HCT116 (cell line): ENCODE measurements at regions not wholly inside any gene's neighbourhood (a gene's known extent, or its start where the extent isn't known, plus 50 kb on each side); places are given as distances from the start of the nearest gene placed in this dataset.

Experiments
- ATAC-seq: fragments of 200-7000 bp; cut with Tn5 transposase; 2 replicates; pipeline ENCODE4 v1.9.1; 2020; ENCODE audit warnings: mild to moderate bottlenecking, moderate library complexity
- BruUV-seq: library from RNA; stranded (reverse); fragments of 400-500 nt; replicated peaks from 2 replicates; lab custom pipeline; 2021; lab: Mats Ljungman, UMichigan
- CTCF ChIA-PET: fragments of 300-600 bp; sonication (Branson Sonifier 250); formaldehyde crosslinking; loops from one replicate; lab custom pipeline; 2021; ENCODE audit warnings: antibody characterized with exemption; lab: Charles Lee
- POLR2A ChIA-PET: fragments of 300-600, 350-600 bp; sonication (Branson Sonifier 250); formaldehyde crosslinking; loops from one replicate; lab custom pipeline; 2021; ENCODE audit warnings: antibody characterized with exemption; lab: Charles Lee
- RAD21 ChIA-PET, 2 experiments: fragments of 300-600 bp; sonication (Branson Sonifier 250); formaldehyde crosslinking; loops; one replicate each; lab custom pipeline; 2023; ENCODE audit warnings: low total read pairs in 2 of 2; ENCODE audit not compliant: uncharacterized antibody in 2 of 2, unreplicated experiment in 2 of 2, low non-redundant PET in 1 of 2; lab: Charles Lee
- DNase-seq: peaks from one replicate; pipeline ENCODE4 v3.0.0-alpha.2; 2010; ENCODE audit warnings: low read depth, low spot score
- H2AFZ ChIP-seq: fragments of 200-600 bp; shearing (Covaris generic), sonication (generic); 2 replicates; pipeline ENCODE4 v1.6.1; 2017; ENCODE audit warnings: low read depth, mixed run types, mixed read lengths, antibody characterized with exemption, low read length; ENCODE audit not compliant: poor library complexity, severe bottlenecking
- H3K27ac ChIP-seq: 2 replicates; pipeline ENCODE4 v1.5.1; 2012; ENCODE audit warnings: low read depth, low read length
- H3K27me3 ChIP-seq: fragments of 200-600 bp; sonication (generic); 2 replicates; pipeline ENCODE4 v1.6.1; 2016; ENCODE audit warnings: mixed run types, low read length, mixed read lengths; ENCODE audit not compliant: insufficient read depth
- H3K36me3 ChIP-seq, 2 experiments: fragments of 200-500 bp in 1 of 2; fragments of 200-600 bp in 1 of 2; sonication (Bioruptor generic) in 1 of 2; sonication (generic) in 1 of 2; 2 replicates each; pipeline versions ENCODE4 v1.5.1 to v1.6.1; 2014 to 2016; ENCODE audit warnings: low read length in 2 of 2, inconsistent platforms in 1 of 2, mixed read lengths in 1 of 2, mixed run types in 1 of 2; ENCODE audit not compliant: insufficient read depth in 2 of 2, control insufficient read depth in 1 of 2
- H3K4me1 ChIP-seq, 2 experiments: fragments of 200-600 bp in 1 of 2; sonication (generic) in 1 of 2; 2 replicates each; pipeline versions ENCODE4 v1.5.1 to v1.6.1; 2012 to 2017; ENCODE audit warnings: low read length in 2 of 2, inconsistent platforms in 1 of 2, mild to moderate bottlenecking in 1 of 2, mixed read lengths in 1 of 2, mixed run types in 1 of 2, moderate library complexity in 1 of 2; ENCODE audit not compliant: insufficient read depth in 2 of 2, control insufficient read depth in 1 of 2
- H3K4me2 ChIP-seq: fragments of 200-600 bp; sonication (generic); 2 replicates; pipeline ENCODE4 v1.6.1; 2017; ENCODE audit warnings: mixed run types, low read length, mixed read lengths
- H3K4me3 ChIP-seq, 2 experiments: fragments of 200-600 bp in 1 of 2; sonication (generic) in 1 of 2; replicated peaks in 1 of 2; 2 replicates each; pipeline ENCODE4 v1.5.1; 2011 to 2016; ENCODE audit warnings: low read length in 2 of 2, control low read depth in 1 of 2, low read depth in 1 of 2, mild to moderate bottlenecking in 1 of 2, mixed read lengths in 1 of 2, mixed run types in 1 of 2
- H3K79me2 ChIP-seq: fragments of 200-600 bp; sonication (generic); 2 replicates; pipeline ENCODE4 v1.6.1; 2017; ENCODE audit warnings: mild to moderate bottlenecking, mixed run types, low read length, moderate library complexity, mixed read lengths; ENCODE audit not compliant: insufficient read depth
- H3K9ac ChIP-seq: fragments of 200-600 bp; sonication (generic); 2 replicates; pipeline ENCODE4 v1.6.1; 2016; ENCODE audit warnings: low read length, mixed read lengths
- H3K9me2 ChIP-seq: fragments of 200-600 bp; sonication (generic), shearing (Covaris generic); 2 replicates; pipeline ENCODE4 v1.6.1; 2017; ENCODE audit warnings: mixed run types, mild to moderate bottlenecking, moderate library complexity; ENCODE audit not compliant: insufficient read depth
- H3K9me3 ChIP-seq, 2 experiments: fragments of 200-500 bp in 1 of 2; fragments of 200-600 bp in 1 of 2; sonication (Bioruptor generic) in 1 of 2; sonication (generic) in 1 of 2; 2 replicates each; pipeline ENCODE4 v1.6.1; 2014 to 2017; ENCODE audit warnings: low read length in 2 of 2, mixed read lengths in 2 of 2, inconsistent platforms in 1 of 2, low read depth in 1 of 2, mild to moderate bottlenecking in 1 of 2, mixed run types in 1 of 2, moderate library complexity in 1 of 2; ENCODE audit not compliant: control insufficient read depth in 1 of 2, insufficient read depth in 1 of 2
- H4K20me1 ChIP-seq: fragments of 200-600 bp; sonication (generic), shearing (Covaris generic); 2 replicates; pipeline ENCODE4 v1.6.1; 2017; ENCODE audit warnings: mixed run types, mild to moderate bottlenecking, moderate library complexity; ENCODE audit not compliant: insufficient read depth
- POLR2AphosphoS5 ChIP-seq: IDR thresholded peaks from 2 replicates; pipeline ENCODE4 v1.6.1; 2011; ENCODE audit warnings: mild to moderate bottlenecking, low read depth, low read length, moderate library complexity
- RAD21 ChIP-seq: IDR thresholded peaks from 2 replicates; pipeline ENCODE4 v1.6.1; 2012; ENCODE audit warnings: low read depth, mild to moderate bottlenecking
- ZBTB33 ChIP-seq: IDR thresholded peaks from 2 replicates; pipeline ENCODE4 v1.6.1; 2011; ENCODE audit warnings: mild to moderate bottlenecking, low read length, moderate library complexity; ENCODE audit not compliant: insufficient replicate concordance; ENCODE audit errors: extremely low read depth
- ZNF274 ChIP-seq: fragments of 200-500 bp; sonication (Bioruptor generic); IDR thresholded peaks from 2 replicates; pipeline ENCODE4 v1.6.1; 2014; ENCODE audit warnings: mild to moderate bottlenecking, low read depth, low read length, inconsistent platforms
- intact Hi-C: fragments of 100-400 bp; cut with micrococcal nuclease; formaldehyde crosslinking; loops from 2 replicates; pipeline ENCODE4 v1.10.0; 2022
- TF ChIP-seq, protein P1 (sequence below): IDR thresholded peaks from 2 replicates; pipeline ENCODE4 v1.6.1; 2012; ENCODE audit warnings: low read depth

- BruUV-seq, result no TSS peak
- Histone ChIP-seq H2AFZ (no peak overlapping the region), H3K27me3 (no peaks in the 10 kb centered on the region), H3K9me3 (peaks cover 0 to 13% of the 10 kb centered on the region in 2 experiments; a peak in 2 of 4 replicates), H3K27ac (no peak overlapping the region), H3K36me3 (no peaks in the 10 kb centered on the region), H4K20me1 (no peaks in the 10 kb centered on the region), H3K4me2 (no peak overlapping the region), H3K4me3 (no peak overlapping the region), H3K79me2 (no peaks in the 10 kb centered on the region), H3K9ac (no peak overlapping the region), H3K9me2 (no peaks in the 10 kb centered on the region), H3K4me1 (no peaks in the 10 kb centered on the region)
- no peak for ATAC-seq
- TF ChIP-seq, protein P1, sequence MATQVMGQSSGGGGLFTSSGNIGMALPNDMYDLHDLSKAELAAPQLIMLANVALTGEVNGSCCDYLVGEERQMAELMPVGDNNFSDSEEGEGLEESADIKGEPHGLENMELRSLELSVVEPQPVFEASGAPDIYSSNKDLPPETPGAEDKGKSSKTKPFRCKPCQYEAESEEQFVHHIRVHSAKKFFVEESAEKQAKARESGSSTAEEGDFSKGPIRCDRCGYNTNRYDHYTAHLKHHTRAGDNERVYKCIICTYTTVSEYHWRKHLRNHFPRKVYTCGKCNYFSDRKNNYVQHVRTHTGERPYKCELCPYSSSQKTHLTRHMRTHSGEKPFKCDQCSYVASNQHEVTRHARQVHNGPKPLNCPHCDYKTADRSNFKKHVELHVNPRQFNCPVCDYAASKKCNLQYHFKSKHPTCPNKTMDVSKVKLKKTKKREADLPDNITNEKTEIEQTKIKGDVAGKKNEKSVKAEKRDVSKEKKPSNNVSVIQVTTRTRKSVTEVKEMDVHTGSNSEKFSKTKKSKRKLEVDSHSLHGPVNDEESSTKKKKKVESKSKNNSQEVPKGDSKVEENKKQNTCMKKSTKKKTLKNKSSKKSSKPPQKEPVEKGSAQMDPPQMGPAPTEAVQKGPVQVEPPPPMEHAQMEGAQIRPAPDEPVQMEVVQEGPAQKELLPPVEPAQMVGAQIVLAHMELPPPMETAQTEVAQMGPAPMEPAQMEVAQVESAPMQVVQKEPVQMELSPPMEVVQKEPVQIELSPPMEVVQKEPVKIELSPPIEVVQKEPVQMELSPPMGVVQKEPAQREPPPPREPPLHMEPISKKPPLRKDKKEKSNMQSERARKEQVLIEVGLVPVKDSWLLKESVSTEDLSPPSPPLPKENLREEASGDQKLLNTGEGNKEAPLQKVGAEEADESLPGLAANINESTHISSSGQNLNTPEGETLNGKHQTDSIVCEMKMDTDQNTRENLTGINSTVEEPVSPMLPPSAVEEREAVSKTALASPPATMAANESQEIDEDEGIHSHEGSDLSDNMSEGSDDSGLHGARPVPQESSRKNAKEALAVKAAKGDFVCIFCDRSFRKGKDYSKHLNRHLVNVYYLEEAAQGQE, result no peak
- TF ChIP-seq POLR2AphosphoS5 (no peak), ZNF274 (no peak), ZBTB33 (no peak), RAD21 (no peak)
- CTCF ChIA-PET, result no interaction called here
- POLR2A ChIA-PET, result no interaction called here
- no peak for DNase-seq
- RAD21 ChIA-PET, result no interaction called here
- intact Hi-C loops, result no loop called here
These were observed 92.0 kb upstream of the PRMT6 start for GRCh38 chr1:106964495-106964894.
